Astrocyte (in vitro differentiated cells and primary cell): ENCODE measurements at regions not wholly inside any gene's neighbourhood (a gene's known extent, or its start where the extent isn't known, plus 50 kb on each side); places are given as distances from the start of the nearest gene placed in this dataset.

Experiments
- DNase-seq: peaks from one replicate; pipeline ENCODE4 v3.0.0-alpha.2; 2010; ENCODE audit warnings: low read depth
- FAIRE-seq: peaks from 2 replicates; lab custom pipeline; 2011; peaks lifted over from hg19 to GRCh38; lab: Jason Lieb, UNC
- H2AFZ ChIP-seq: 2 replicates; pipeline ENCODE4 v1.6.0; 2012; ENCODE audit warnings: low read depth, low read length, inconsistent platforms
- H3K27ac ChIP-seq: 2 replicates; pipeline ENCODE4 v1.5.1; 2011; ENCODE audit warnings: low read depth, low read length, inconsistent platforms
- H3K27me3 ChIP-seq: 2 replicates; pipeline ENCODE4 v1.6.0; 2011; ENCODE audit warnings: low read length, inconsistent platforms; ENCODE audit not compliant: insufficient read depth
- H3K36me3 ChIP-seq: 2 replicates; pipeline ENCODE4 v1.5.1; 2011; ENCODE audit warnings: low read length, inconsistent platforms; ENCODE audit not compliant: insufficient read depth
- H3K4me1 ChIP-seq: 2 replicates; pipeline ENCODE4 v1.5.1; 2011; ENCODE audit warnings: low read length, inconsistent platforms; ENCODE audit not compliant: insufficient read depth
- H3K4me2 ChIP-seq: 2 replicates; pipeline ENCODE4 v1.6.0; 2012; ENCODE audit warnings: low read length, inconsistent platforms
- H3K4me3 ChIP-seq: 2 replicates; pipeline ENCODE4 v1.5.1; 2011; ENCODE audit warnings: low read depth, mild to moderate bottlenecking, low read length, inconsistent platforms; ENCODE audit not compliant: insufficient read depth
- H3K79me2 ChIP-seq: 2 replicates; pipeline ENCODE4 v1.6.0; 2012; ENCODE audit warnings: mild to moderate bottlenecking, low read length, inconsistent platforms; ENCODE audit not compliant: insufficient read depth
- H3K9ac ChIP-seq: 2 replicates; pipeline ENCODE4 v1.6.0; 2012; ENCODE audit warnings: mild to moderate bottlenecking, low read length, inconsistent platforms
- H3K9me3 ChIP-seq: 2 replicates; pipeline ENCODE4 v1.5.1; 2012; ENCODE audit warnings: low read depth, mild to moderate bottlenecking, low read length, inconsistent platforms; ENCODE audit not compliant: insufficient read depth
- H4K20me1 ChIP-seq: 2 replicates; pipeline ENCODE4 v1.6.0; 2012; ENCODE audit warnings: low read length, inconsistent platforms; ENCODE audit not compliant: insufficient read depth
- H3K27ac Mint-ChIP-seq: one replicate; pipeline ENCODE4 v1.8.0; 2021; ENCODE audit warnings: mild to moderate bottlenecking, mixed read lengths; ENCODE audit not compliant: unreplicated experiment
- H3K27me3 Mint-ChIP-seq: one replicate; pipeline ENCODE4 v1.8.0; 2021; ENCODE audit warnings: low read depth, mixed read lengths; ENCODE audit not compliant: unreplicated experiment
- H3K36me3 Mint-ChIP-seq: one replicate; pipeline ENCODE4 v1.8.0; 2021; ENCODE audit warnings: low read depth, mixed read lengths; ENCODE audit not compliant: unreplicated experiment
- H3K4me1 Mint-ChIP-seq: one replicate; pipeline ENCODE4 v1.8.0; 2021; ENCODE audit warnings: low read depth, mixed read lengths; ENCODE audit not compliant: unreplicated experiment
- H3K4me3 Mint-ChIP-seq: one replicate; pipeline ENCODE4 v1.8.0; 2021; ENCODE audit warnings: mild to moderate bottlenecking, moderate library complexity, mixed read lengths; ENCODE audit not compliant: unreplicated experiment
- H3K9me3 Mint-ChIP-seq: one replicate; pipeline ENCODE4 v1.8.0; 2021; ENCODE audit warnings: mild to moderate bottlenecking, mixed read lengths; ENCODE audit not compliant: unreplicated experiment
- CTCF ChIP-seq: IDR thresholded peaks from 2 replicates; pipeline ENCODE4 v1.5.1; 2011; ENCODE audit warnings: low read depth, mild to moderate bottlenecking, inconsistent platforms, low read length, moderate library complexity; ENCODE audit not compliant: insufficient read depth
- EZH2 ChIP-seq: IDR thresholded peaks from 2 replicates; pipeline ENCODE4 v1.6.1; 2012; ENCODE audit warnings: mild to moderate bottlenecking, low read length, inconsistent platforms; ENCODE audit not compliant: insufficient read depth

DNA sequence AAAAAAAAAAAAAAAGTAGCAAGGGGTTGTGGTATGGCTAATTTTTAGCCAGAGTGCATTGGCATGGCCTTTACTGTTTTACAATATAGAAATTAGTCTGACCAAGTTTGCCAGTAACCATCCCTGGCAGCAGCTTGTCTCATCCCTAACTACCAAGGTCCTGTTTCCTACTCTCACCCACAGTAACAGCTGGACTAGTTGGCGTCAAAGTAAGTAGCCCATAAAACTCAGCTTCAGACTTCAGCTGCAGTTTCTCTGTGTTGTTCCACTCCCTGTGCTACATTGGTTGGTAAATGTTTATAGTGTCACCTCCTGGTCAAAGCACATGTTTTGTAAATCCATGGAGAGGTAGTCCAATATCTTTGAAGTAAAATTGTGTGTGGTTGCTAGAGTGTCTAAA, 691.3 kb downstream of the ZPLD1 start:
- TF ChIP-seq CTCF (no peak), EZH2 (no peak)
- DNase-seq (no peak), FAIRE-seq (no peak)
- Histone ChIP-seq H3K27ac (no peak overlapping the region), H3K4me2 (no peak overlapping the region), H3K4me1 (peaks cover 3% of the 10 kb centered on the region), H4K20me1 (no peaks in the 10 kb centered on the region), H2AFZ (peak overlapping the region; percentile 9), H3K9ac (no peak overlapping the region), H3K4me3 (no peak overlapping the region), H3K79me2 (no peaks in the 10 kb centered on the region), H3K27me3 (no peaks in the 10 kb centered on the region), H3K9me3 (no peaks in the 10 kb centered on the region), H3K36me3 (no peaks in the 10 kb centered on the region)
- H3K27ac Mint-ChIP-seq = peak overlapping the region; percentile 71
- H3K9me3 Mint-ChIP-seq = no peaks in the 10 kb centered on the region
- peaks cover 19% of the 10 kb centered on the region for H3K4me1 Mint-ChIP-seq
- no peak overlapping the region for H3K4me3 Mint-ChIP-seq
- no peaks in the 10 kb centered on the region for H3K36me3 Mint-ChIP-seq
- no peaks in the 10 kb centered on the region for H3K27me3 Mint-ChIP-seq

DNA sequence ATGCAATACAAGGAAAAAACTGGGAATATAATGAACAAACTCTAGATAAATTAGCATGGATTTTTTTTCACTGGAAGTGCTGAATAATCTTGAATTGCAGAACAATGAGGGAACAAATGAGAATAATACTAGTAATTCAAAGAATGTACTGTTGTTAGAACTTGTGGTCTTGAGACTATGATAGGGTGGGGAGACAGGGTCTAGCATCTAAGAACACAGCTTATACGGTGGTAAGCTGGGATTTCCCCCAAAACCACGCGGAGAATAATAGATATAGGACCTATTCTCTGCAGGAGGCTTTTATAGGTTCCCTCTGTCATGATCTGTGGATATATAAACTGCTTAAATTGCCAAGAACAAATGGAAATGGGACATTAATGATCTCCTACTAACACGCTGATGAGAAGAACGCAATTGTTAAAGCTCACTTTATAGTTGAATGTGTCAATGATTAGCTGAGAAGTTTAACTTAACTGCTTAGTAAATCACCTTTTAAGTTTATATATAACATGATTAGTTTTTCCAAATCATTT, 692.3 kb downstream of the ZPLD1 start:
- H3K27ac Mint-ChIP-seq = peak overlapping the region; percentile 90
- FAIRE-seq (no peak), DNase-seq (peak; percentile 55)
- Histone ChIP-seq H3K79me2 (no peaks in the 10 kb centered on the region), H3K27me3 (no peaks in the 10 kb centered on the region), H3K36me3 (no peaks in the 10 kb centered on the region), H3K4me2 (no peak overlapping the region), H2AFZ (no peak overlapping the region), H3K9me3 (no peaks in the 10 kb centered on the region), H3K9ac (no peak overlapping the region), H3K27ac (no peak overlapping the region), H4K20me1 (no peaks in the 10 kb centered on the region), H3K4me3 (no peak overlapping the region), H3K4me1 (peaks cover 3% of the 10 kb centered on the region)
- TF ChIP-seq EZH2 = no peak
- TF ChIP-seq CTCF = no peak
- peaks cover 19% of the 10 kb centered on the region for H3K4me1 Mint-ChIP-seq
- H3K36me3 Mint-ChIP-seq = no peaks in the 10 kb centered on the region
- H3K27me3 Mint-ChIP-seq = no peaks in the 10 kb centered on the region
- no peaks in the 10 kb centered on the region for H3K9me3 Mint-ChIP-seq
- H3K4me3 Mint-ChIP-seq = no peak overlapping the region

- Mint-ChIP-seq H3K4me3 (no peak overlapping the region), H3K36me3 (no peaks in the 10 kb centered on the region), H3K4me1 (peaks cover 19% of the 10 kb centered on the region), H3K27me3 (no peaks in the 10 kb centered on the region), H3K9me3 (no peaks in the 10 kb centered on the region), H3K27ac (peak overlapping the region; percentile 90)
- TF ChIP-seq EZH2 (no peak), CTCF (no peak)
- Histone ChIP-seq H2AFZ (no peak overlapping the region), H3K27ac (no peak overlapping the region), H3K4me3 (no peak overlapping the region), H3K79me2 (no peaks in the 10 kb centered on the region), H3K4me2 (no peak overlapping the region), H3K36me3 (no peaks in the 10 kb centered on the region), H3K9ac (no peak overlapping the region), H3K27me3 (no peaks in the 10 kb centered on the region), H3K4me1 (peaks cover 3% of the 10 kb centered on the region), H3K9me3 (no peaks in the 10 kb centered on the region), H4K20me1 (no peaks in the 10 kb centered on the region)
- FAIRE-seq (no peak), DNase-seq (peak; percentile 46)
Measured at GRCh38 chr3:103127737-103128136, 692.9 kb downstream of the ZPLD1 start.
